IMR-90 (cell line): ENCODE measurements at regions not wholly inside any gene's neighbourhood (a gene's known extent, or its start where the extent isn't known, plus 50 kb on each side); places are given as distances from the start of the nearest gene placed in this dataset.

Experiments used
- ATAC-seq: fragments of 200-7000 bp; cut with Tn5 transposase; 2 replicates; pipeline ENCODE4 v1.9.1; 2020; ENCODE audit warnings: low read depth, mild to moderate bottlenecking, moderate library complexity
- BruUV-seq: library from RNA; stranded (reverse); fragments of 400-500 nt; replicated peaks from 2 replicates; lab custom pipeline; 2021; lab: Mats Ljungman, UMichigan
- CTCF ChIA-PET: fragments of 300-600 bp; formaldehyde crosslinking; extraction: SDS; loops from one replicate; lab custom pipeline; 2021; ENCODE audit warnings: antibody characterized with exemption; lab: Yijun Ruan, JAX
- POLR2A ChIA-PET: fragments of 300-600 bp; sonication (Branson Sonifier 250); formaldehyde crosslinking; loops from one replicate; lab custom pipeline; 2022; ENCODE audit warnings: antibody characterized with exemption; ENCODE audit not compliant: unreplicated experiment; lab: Charles Lee
- DNase-seq: peaks from one replicate; pipeline ENCODE4 v3.0.0; 2013
- H2AFZ ChIP-seq: replicated peaks from 2 replicates; pipeline ENCODE3; 2013; ENCODE audit warnings: low read length, mild to moderate bottlenecking; ENCODE audit not compliant: poor library complexity
- H2AK5ac ChIP-seq: 2 replicates; pipeline ENCODE4 v1.6.1; 2013; ENCODE audit warnings: low read depth, low read length, inconsistent platforms
- H2AK9ac ChIP-seq: replicated peaks from 2 replicates; pipeline ENCODE3; 2013; ENCODE audit warnings: mild to moderate bottlenecking, low read depth, low read length, moderate library complexity; ENCODE audit not compliant: poor library complexity
- H2BK120ac ChIP-seq: 2 replicates; pipeline ENCODE4 v1.6.1; 2013; ENCODE audit warnings: low read depth, low read length, inconsistent platforms
- H2BK15ac ChIP-seq: 3 replicates; pipeline ENCODE4 v1.6.1; 2013; ENCODE audit warnings: low read depth, low read length, inconsistent platforms
- H2BK20ac ChIP-seq: 2 replicates; pipeline ENCODE4 v1.6.1; 2013; ENCODE audit warnings: low read depth, mild to moderate bottlenecking, inconsistent platforms, low read length, moderate library complexity
- H2BK5ac ChIP-seq: 2 replicates; pipeline ENCODE4 v1.6.1; 2013; ENCODE audit warnings: mild to moderate bottlenecking, low read depth, low read length, inconsistent platforms; ENCODE audit not compliant: poor library complexity, severe bottlenecking
- H3K14ac ChIP-seq: replicated peaks from 2 replicates; pipeline ENCODE4 v1.6.1; 2013; ENCODE audit warnings: low read depth, low read length, inconsistent platforms
- H3K18ac ChIP-seq: 2 replicates; pipeline ENCODE4 v1.6.1; 2013; ENCODE audit warnings: low read depth, low read length, control low read depth
- H3K23ac ChIP-seq: 2 replicates; pipeline ENCODE4 v1.6.1; 2013; ENCODE audit warnings: low read depth, low read length, inconsistent platforms
- H3K27ac ChIP-seq: 2 replicates; pipeline ENCODE4 v1.5.1; 2013; ENCODE audit warnings: mild to moderate bottlenecking, control low read depth, low read length; ENCODE audit not compliant: insufficient read depth
- H3K27me3 ChIP-seq: 2 replicates; pipeline ENCODE4 v1.6.1; 2013; ENCODE audit warnings: low read length; ENCODE audit not compliant: control insufficient read depth, insufficient read depth
- H3K36me3 ChIP-seq: 2 replicates; pipeline ENCODE4 v1.6.1; 2013; ENCODE audit warnings: low read length, mixed read lengths; ENCODE audit not compliant: control insufficient read depth, insufficient read depth
- H3K4ac ChIP-seq: 2 replicates; pipeline ENCODE4 v1.6.1; 2013; ENCODE audit warnings: low read depth, low read length, inconsistent platforms
- H3K4me1 ChIP-seq: 2 replicates; pipeline ENCODE4 v1.6.1; 2013; ENCODE audit warnings: low read length, mixed read lengths; ENCODE audit not compliant: control insufficient read depth, insufficient read depth
- H3K4me2 ChIP-seq: 2 replicates; pipeline ENCODE4 v1.6.1; 2013; ENCODE audit warnings: low read depth, mild to moderate bottlenecking, control low read depth, low read length, moderate library complexity
- H3K4me3 ChIP-seq: 2 replicates; pipeline ENCODE4 v1.5.1; 2013; ENCODE audit warnings: low read depth, mild to moderate bottlenecking, control low read depth, low read length, moderate library complexity; ENCODE audit not compliant: insufficient read depth
- H3K56ac ChIP-seq: 2 replicates; pipeline ENCODE4 v1.6.1; 2013; ENCODE audit warnings: low read length, inconsistent platforms; ENCODE audit not compliant: insufficient read depth; ENCODE audit errors: extremely low read depth
- H3K79me1 ChIP-seq, 2 experiments: 2 replicates each; pipeline ENCODE4 v1.6.1; 2013; ENCODE audit warnings: low read length in 2 of 2, inconsistent platforms in 1 of 2, low read depth in 1 of 2
- H3K9ac ChIP-seq: 2 replicates; pipeline ENCODE4 v1.6.1; 2013; ENCODE audit warnings: low read depth, low read length, control low read depth
- H3K9me1 ChIP-seq: 2 replicates; pipeline ENCODE4 v1.6.1; 2013; ENCODE audit warnings: low read length, inconsistent platforms; ENCODE audit not compliant: insufficient read depth
- H3K9me3 ChIP-seq: 2 replicates; pipeline ENCODE4 v1.6.1; 2013; ENCODE audit warnings: low read length; ENCODE audit not compliant: control insufficient read depth, insufficient read depth
- H4K20me1 ChIP-seq: 2 replicates; pipeline ENCODE4 v1.6.1; 2013; ENCODE audit warnings: low read length, inconsistent platforms; ENCODE audit not compliant: insufficient read depth
- H4K5ac ChIP-seq: 2 replicates; pipeline ENCODE4 v1.6.1; 2013; ENCODE audit warnings: mild to moderate bottlenecking, low read depth, low read length, control low read depth
- H4K8ac ChIP-seq, 2 experiments: 2 replicates each; pipeline ENCODE4 v1.6.1; 2013; ENCODE audit warnings: low read depth in 2 of 2, low read length in 2 of 2, control low read depth in 1 of 2, inconsistent platforms in 1 of 2
- H4K91ac ChIP-seq: 2 replicates; pipeline ENCODE4 v1.6.1; 2013; ENCODE audit warnings: low read depth, low read length, inconsistent platforms; ENCODE audit not compliant: insufficient read depth
- CEBPB ChIP-seq: IDR thresholded peaks from 2 replicates; pipeline ENCODE4 v1.6.1; 2012; ENCODE audit warnings: low read depth, low read length, improper control_type of control experiment
- ELK1 ChIP-seq: fragments of 150-350 bp; IDR thresholded peaks from 2 replicates; pipeline ENCODE4 v1.6.1; 2016; ENCODE audit warnings: low read depth, mild to moderate bottlenecking, low read length, moderate library complexity, borderline replicate concordance
- MAFK ChIP-seq: IDR thresholded peaks from 2 replicates; pipeline ENCODE4 v1.6.1; 2012; ENCODE audit warnings: low read depth, low read length, improper control_type of control experiment
- MXI1 ChIP-seq: IDR thresholded peaks from 2 replicates; pipeline ENCODE4 v1.6.1; 2012; ENCODE audit warnings: low read depth, mild to moderate bottlenecking, low read length, moderate library complexity, borderline replicate concordance
- RAD21 ChIP-seq: IDR thresholded peaks from 2 replicates; pipeline ENCODE4 v1.6.1; 2012; ENCODE audit warnings: low read length, improper control_type of control experiment
- RFX5 ChIP-seq: IDR thresholded peaks from 2 replicates; pipeline ENCODE4 v1.8.0; 2012; ENCODE audit warnings: low read depth, mild to moderate bottlenecking, low read length, moderate library complexity
- WGBS, 2 experiments: methylation state at CpG; one replicate each; pipeline versions ENCODE4 v1.1.5 to v1.1.7; 2013; ENCODE audit warnings: missing lambda C conversion rate in 2 of 2; ENCODE audit not compliant: insufficient read length in 1 of 2; ENCODE audit errors: extremely low coverage in 2 of 2; 5-methylcytosine and 5-hydroxymethylcytosine counted together
- dilution Hi-C: fragments of 300-500 bp; cut with HindIII; formaldehyde crosslinking; loops from one replicate; pipeline ENCODE4 v1.14.3; 2018; ENCODE audit warnings: low sequenced_read_pairs; ENCODE audit not compliant: unreplicated experiment
- in situ Hi-C: fragments of 300-500 bp; cut with MboI; formaldehyde crosslinking; loops from 3 replicates; pipeline ENCODE4 v1.14.3; 2019; ENCODE audit warnings: low sequenced_read_pairs, inconsistent platforms, mixed read lengths
- intact Hi-C: fragments of 100-400 bp; cut with micrococcal nuclease; formaldehyde crosslinking; loops from 2 replicates; pipeline ENCODE4 v1.10.0; 2022

GRCh38 chr1:60564916-60565750, 491.6 kb upstream of the C1orf87 start:
- H2BK5ac ChIP-seq: no peak overlapping the region
- H3K36me3 ChIP-seq: no peaks in the 10 kb centered on the region
- H3K27ac ChIP-seq: no peak overlapping the region
- H2BK15ac ChIP-seq: no peak overlapping the region
- intact Hi-C loops (no loop called here), dilution Hi-C loops (no loop called here), in situ Hi-C loops (no loop called here)
- no peak overlapping the region for H3K56ac ChIP-seq
- H2AFZ ChIP-seq: no peak overlapping the region
- H2BK120ac ChIP-seq: no peak overlapping the region
- ChIA-PET CTCF (interaction anchor here (0.7 kb wide), 1 partner anchor 385 kb away, joined by 3 read pairs; no protein-coding TSS in a partner anchor), POLR2A (no interaction called here)
- DNase-seq (no peak), ATAC-seq (no peak)
- no peak overlapping the region for H3K4me2 ChIP-seq
- TF ChIP-seq MXI1 (no peak), RFX5 (no peak), RAD21 (no peak), ELK1 (no peak), CEBPB (no peak), MAFK (no peak)
- H3K27me3 ChIP-seq: no peaks in the 10 kb centered on the region
- H4K91ac ChIP-seq: no peak overlapping the region
- no peak overlapping the region for H4K5ac ChIP-seq
- H3K9me3 ChIP-seq: peaks cover 2% of the 10 kb centered on the region
- H3K4me1 ChIP-seq: no peaks in the 10 kb centered on the region
- no peak overlapping the region for H3K23ac ChIP-seq
- no TSS peak for BruUV-seq
- no peak overlapping the region for H4K8ac ChIP-seq
- no CpG with 5 or more reads among the region's 2 CpGs for WGBS, 2 experiments
- H2AK9ac ChIP-seq: no peak overlapping the region
- no peaks in the 10 kb centered on the region for H3K79me1 ChIP-seq
- H3K4ac ChIP-seq: no peak overlapping the region
- no peak overlapping the region for H3K4me3 ChIP-seq
- no peak overlapping the region for H2AK5ac ChIP-seq
- no peaks in the 10 kb centered on the region for H4K20me1 ChIP-seq
- H3K14ac ChIP-seq: no peak overlapping the region
- no peak overlapping the region for H2BK20ac ChIP-seq
- no peak overlapping the region for H3K9ac ChIP-seq
- H3K18ac ChIP-seq: no peak overlapping the region
- no peaks in the 10 kb centered on the region for H3K9me1 ChIP-seq
